H9 (cell line): ENCODE measurements at regions not wholly inside any gene's neighbourhood (a gene's known extent, or its start where the extent isn't known, plus 50 kb on each side); places are given as distances from the start of the nearest gene placed in this dataset.

ENCODE experiments used
- DNase-seq: peaks from one replicate; pipeline ENCODE4 v3.0.0-alpha.2; 2017
- H2AFZ ChIP-seq: one replicate; pipeline ENCODE4 v1.6.1; 2013; ENCODE audit warnings: mild to moderate bottlenecking, low read length, control low read depth, moderate library complexity
- H2AK5ac ChIP-seq: 2 replicates; pipeline ENCODE4 v1.6.1; 2013; ENCODE audit warnings: low read length, control low read depth, mixed read lengths; ENCODE audit not compliant: insufficient read length
- H2BK120ac ChIP-seq: one replicate; pipeline ENCODE4 v1.6.1; 2013; ENCODE audit warnings: low read depth, mild to moderate bottlenecking, low read length, control low read depth, inconsistent platforms; ENCODE audit not compliant: poor library complexity, severe bottlenecking
- H2BK12ac ChIP-seq: 2 replicates; pipeline ENCODE4 v1.6.1; 2013; ENCODE audit warnings: low read length, control low read depth, mixed read lengths, low read depth; ENCODE audit not compliant: insufficient read length
- H2BK15ac ChIP-seq: 2 replicates; pipeline ENCODE4 v1.6.1; 2013; ENCODE audit warnings: low read depth, low read length, control low read depth
- H2BK20ac ChIP-seq: one replicate; pipeline ENCODE4 v1.6.1; 2013; ENCODE audit warnings: low read depth, mild to moderate bottlenecking, low read length, control low read depth, inconsistent platforms; ENCODE audit not compliant: poor library complexity, severe bottlenecking
- H2BK5ac ChIP-seq: 2 replicates; pipeline ENCODE4 v1.6.1; 2013; ENCODE audit warnings: low read length, control low read depth, mixed read lengths; ENCODE audit not compliant: insufficient read length
- H3K14ac ChIP-seq: 2 replicates; pipeline ENCODE4 v1.6.1; 2013; ENCODE audit warnings: low read length, control low read depth; ENCODE audit not compliant: insufficient read depth
- H3K18ac ChIP-seq: 2 replicates; pipeline ENCODE4 v1.6.1; 2013; ENCODE audit warnings: low read depth, mild to moderate bottlenecking, mixed read lengths, low read length, control low read depth; ENCODE audit not compliant: insufficient read length
- H3K23ac ChIP-seq: 2 replicates; pipeline ENCODE4 v1.6.1; 2013; ENCODE audit warnings: low read length, control low read depth, mixed read lengths, low read depth; ENCODE audit not compliant: insufficient read length
- H3K23me2 ChIP-seq: 2 replicates; pipeline ENCODE4 v1.6.1; 2013; ENCODE audit warnings: low read depth, mild to moderate bottlenecking, mixed read lengths, low read length, control low read depth; ENCODE audit not compliant: insufficient read length, poor library complexity, severe bottlenecking
- H3K27ac ChIP-seq: 2 replicates; pipeline ENCODE4 v1.5.1; 2013; ENCODE audit warnings: low read length, control low read depth, mixed read lengths, low read depth; ENCODE audit not compliant: insufficient read length
- H3K27me3 ChIP-seq: 2 replicates; pipeline ENCODE4 v1.6.1; 2013; ENCODE audit warnings: low read length, control low read depth, inconsistent platforms; ENCODE audit not compliant: insufficient read depth
- H3K4ac ChIP-seq: 2 replicates; pipeline ENCODE4 v1.6.1; 2013; ENCODE audit warnings: low read depth, mild to moderate bottlenecking, control low read depth, inconsistent platforms, low read length, moderate library complexity
- H3K4me1 ChIP-seq: 2 replicates; pipeline ENCODE4 v1.6.1; 2013; ENCODE audit warnings: low read length, control low read depth, inconsistent platforms; ENCODE audit not compliant: insufficient read depth
- H3K4me2 ChIP-seq: 2 replicates; pipeline ENCODE4 v1.6.1; 2013; ENCODE audit warnings: low read length, control low read depth, mixed read lengths; ENCODE audit not compliant: insufficient read length, insufficient read depth
- H3K56ac ChIP-seq: 2 replicates; pipeline ENCODE4 v1.6.1; 2013; ENCODE audit warnings: low read depth, mild to moderate bottlenecking, mixed read lengths, low read length, control low read depth; ENCODE audit not compliant: insufficient read length
- H3K79me1 ChIP-seq: 2 replicates; pipeline ENCODE4 v1.6.1; 2013; ENCODE audit warnings: low read depth, mild to moderate bottlenecking, moderate library complexity, low read length, control low read depth, inconsistent platforms; ENCODE audit not compliant: insufficient read depth, poor library complexity, severe bottlenecking
- H3K79me2 ChIP-seq: 2 replicates; pipeline ENCODE4 v1.6.1; 2013; ENCODE audit warnings: low read length, control low read depth, inconsistent platforms; ENCODE audit not compliant: insufficient read depth
- H3K9ac ChIP-seq: 2 replicates; pipeline ENCODE4 v1.6.1; 2013; ENCODE audit warnings: low read length, control low read depth, mixed read lengths; ENCODE audit not compliant: insufficient read length; ENCODE audit errors: extremely low read depth
- H3K9me3 ChIP-seq: one replicate; pipeline ENCODE4 v1.6.1; 2013; ENCODE audit warnings: low read depth, low read length, inconsistent platforms; ENCODE audit not compliant: control insufficient read depth
- H3T11ph ChIP-seq: one replicate; pipeline ENCODE4 v1.6.1; 2013; ENCODE audit warnings: mild to moderate bottlenecking, low read length, control low read depth, inconsistent platforms
- H4K20me1 ChIP-seq: one replicate; pipeline ENCODE4 v1.6.1; 2013; ENCODE audit not compliant: control insufficient read depth, insufficient read length, insufficient read depth
- H4K5ac ChIP-seq: 2 replicates; pipeline ENCODE4 v1.6.1; 2013; ENCODE audit warnings: low read depth, mild to moderate bottlenecking, mixed read lengths, low read length, control low read depth; ENCODE audit not compliant: insufficient read length
- H4K8ac ChIP-seq: replicated peaks from 2 replicates; pipeline ENCODE4 v1.6.1; 2013; ENCODE audit warnings: low read length, control low read depth, mixed read lengths, low read depth; ENCODE audit not compliant: insufficient read length
- H4K91ac ChIP-seq: 2 replicates; pipeline ENCODE4 v1.6.1; 2013; ENCODE audit warnings: low read depth, mild to moderate bottlenecking, moderate library complexity, mixed read lengths, low read length, control low read depth; ENCODE audit not compliant: insufficient read length
- H3K27ac Mint-ChIP-seq, 3 experiments: 2 replicates in 2 of 3; 3 replicates in 1 of 3; pipeline ENCODE4 v1.8.0; 2020 to 2021; ENCODE audit warnings: mixed read lengths in 3 of 3, mild to moderate bottlenecking in 1 of 3, moderate library complexity in 1 of 3
- H3K27me3 Mint-ChIP-seq: 2 replicates; pipeline ENCODE4 v1.8.0; 2021; ENCODE audit warnings: low read depth, mild to moderate bottlenecking, moderate library complexity, mixed read lengths
- H3K36me3 Mint-ChIP-seq, 3 experiments: 2 replicates in 2 of 3; 3 replicates in 1 of 3; pipeline ENCODE4 v1.8.0; 2020 to 2021; ENCODE audit warnings: low read depth in 3 of 3, mixed read lengths in 3 of 3; ENCODE audit not compliant: insufficient read depth in 1 of 3
- H3K4me1 Mint-ChIP-seq, 2 experiments: 2 replicates each; pipeline ENCODE4 v1.8.0; 2020; ENCODE audit warnings: mixed read lengths in 2 of 2
- H3K4me3 Mint-ChIP-seq, 2 experiments: 2 replicates in 1 of 2; 3 replicates in 1 of 2; pipeline ENCODE4 v1.8.0; 2020 to 2021; ENCODE audit warnings: mild to moderate bottlenecking in 2 of 2, mixed read lengths in 2 of 2, moderate library complexity in 1 of 2
- H3K9me3 Mint-ChIP-seq, 2 experiments: 2 replicates in 1 of 2; 3 replicates in 1 of 2; pipeline ENCODE4 v1.8.0; 2020; ENCODE audit warnings: mild to moderate bottlenecking in 2 of 2, mixed read lengths in 2 of 2, moderate library complexity in 1 of 2
- WGBS: extraction: QIAGEN DNeasy Blood & Tissue Kit; methylation state at CpG from one replicate; pipeline ENCODE4 v1.1.7; 2013; ENCODE audit warnings: missing lambda C conversion rate, low lambda C conversion rate, mixed read lengths; ENCODE audit not compliant: insufficient read length; ENCODE audit errors: extremely low coverage; 5-methylcytosine and 5-hydroxymethylcytosine counted together
- TF ChIP-seq, protein P1 (sequence below): fragments of 200-600 bp; sonication (generic); conservative IDR thresholded peaks from 3 replicates; pipeline ENCODE4 v1.8.0; 2021; ENCODE audit warnings: antibody characterized with exemption, mild to moderate bottlenecking

DNA sequence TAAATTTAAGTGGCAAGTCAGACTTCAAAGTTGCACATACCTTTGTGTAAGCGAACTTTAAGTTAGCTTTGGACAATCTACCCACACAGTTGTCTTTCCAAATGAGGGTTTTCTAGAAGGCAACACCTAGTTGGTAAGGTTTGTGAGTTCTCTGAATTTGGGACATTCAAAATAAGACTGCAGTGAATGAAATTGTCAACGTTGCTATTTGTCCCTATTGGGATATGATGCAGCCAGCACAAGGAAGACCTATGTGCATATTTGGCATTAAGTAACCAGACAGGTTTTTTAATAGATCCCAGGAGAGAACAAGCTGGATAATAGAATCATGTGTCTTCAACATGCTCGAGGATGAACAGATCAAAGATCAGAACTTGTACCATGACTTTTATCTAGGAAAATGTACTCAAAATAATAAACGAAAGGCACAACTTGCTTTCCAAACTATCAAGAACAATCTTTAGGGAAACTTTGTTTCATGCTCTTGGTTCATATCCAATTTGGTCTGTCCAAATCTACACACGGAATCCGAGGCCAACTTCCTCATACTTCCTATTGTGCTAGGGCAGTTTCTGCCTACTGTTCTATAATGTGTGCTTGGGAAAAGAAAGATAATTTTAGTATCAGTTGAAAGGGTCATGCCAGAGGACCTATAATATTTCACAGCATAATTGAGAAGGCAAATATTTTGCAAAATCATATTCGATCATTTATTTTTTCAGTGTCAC is 284.2 kb upstream of the SOX5 start:
- Histone ChIP-seq H3K56ac (no peak overlapping the region), H2BK5ac (no peak overlapping the region), H2AFZ (no peak overlapping the region), H4K5ac (no peak overlapping the region), H3K14ac (no peak overlapping the region), H3K9me3 (no peaks in the 10 kb centered on the region), H3T11ph (no peak overlapping the region), H3K27me3 (no peaks in the 10 kb centered on the region), H3K4me1 (peaks cover 3% of the 10 kb centered on the region; the same call in 1 of the 2 replicates), H3K4me2 (no peak overlapping the region), H3K9ac (no peak overlapping the region), H2BK12ac (no peak overlapping the region), H3K79me2 (no peaks in the 10 kb centered on the region), H2AK5ac (no peak overlapping the region), H2BK15ac (no peak overlapping the region), H4K20me1 (no peaks in the 10 kb centered on the region), H2BK20ac (no peak overlapping the region), H4K8ac (no peak overlapping the region), H3K23ac (no peak overlapping the region), H3K18ac (no peak overlapping the region), H3K4ac (no peak overlapping the region), H3K27ac (no peak overlapping the region), H3K79me1 (no peaks in the 10 kb centered on the region), H3K23me2 (no peaks in the 10 kb centered on the region), H4K91ac (no peak overlapping the region), H2BK120ac (no peak overlapping the region)
- Mint-ChIP-seq H3K36me3 (no peaks in the 10 kb centered on the region; a peak in 1 of 7 replicates), H3K4me3 (no peak overlapping the region), H3K27me3 (peaks cover under 1% of the 10 kb centered on the region; the same call in 1 of the 2 replicates), H3K4me1 (peaks cover 28 to 33% of the 10 kb centered on the region in 2 experiments), H3K9me3 (no peaks in the 10 kb centered on the region), H3K27ac (no peak overlapping the region)
- TF ChIP-seq, protein P1, sequence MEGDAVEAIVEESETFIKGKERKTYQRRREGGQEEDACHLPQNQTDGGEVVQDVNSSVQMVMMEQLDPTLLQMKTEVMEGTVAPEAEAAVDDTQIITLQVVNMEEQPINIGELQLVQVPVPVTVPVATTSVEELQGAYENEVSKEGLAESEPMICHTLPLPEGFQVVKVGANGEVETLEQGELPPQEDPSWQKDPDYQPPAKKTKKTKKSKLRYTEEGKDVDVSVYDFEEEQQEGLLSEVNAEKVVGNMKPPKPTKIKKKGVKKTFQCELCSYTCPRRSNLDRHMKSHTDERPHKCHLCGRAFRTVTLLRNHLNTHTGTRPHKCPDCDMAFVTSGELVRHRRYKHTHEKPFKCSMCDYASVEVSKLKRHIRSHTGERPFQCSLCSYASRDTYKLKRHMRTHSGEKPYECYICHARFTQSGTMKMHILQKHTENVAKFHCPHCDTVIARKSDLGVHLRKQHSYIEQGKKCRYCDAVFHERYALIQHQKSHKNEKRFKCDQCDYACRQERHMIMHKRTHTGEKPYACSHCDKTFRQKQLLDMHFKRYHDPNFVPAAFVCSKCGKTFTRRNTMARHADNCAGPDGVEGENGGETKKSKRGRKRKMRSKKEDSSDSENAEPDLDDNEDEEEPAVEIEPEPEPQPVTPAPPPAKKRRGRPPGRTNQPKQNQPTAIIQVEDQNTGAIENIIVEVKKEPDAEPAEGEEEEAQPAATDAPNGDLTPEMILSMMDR: no peak
- WGBS: no CpG with 5 or more reads among the region's 7 CpGs
- DNase-seq: no peak
